ENCODE measurements at regions not wholly inside any gene's neighbourhood (a gene's known extent, or its start where the extent isn't known, plus 50 kb on each side); places are given as distances from the start of the nearest gene placed in this dataset.

DNA sequence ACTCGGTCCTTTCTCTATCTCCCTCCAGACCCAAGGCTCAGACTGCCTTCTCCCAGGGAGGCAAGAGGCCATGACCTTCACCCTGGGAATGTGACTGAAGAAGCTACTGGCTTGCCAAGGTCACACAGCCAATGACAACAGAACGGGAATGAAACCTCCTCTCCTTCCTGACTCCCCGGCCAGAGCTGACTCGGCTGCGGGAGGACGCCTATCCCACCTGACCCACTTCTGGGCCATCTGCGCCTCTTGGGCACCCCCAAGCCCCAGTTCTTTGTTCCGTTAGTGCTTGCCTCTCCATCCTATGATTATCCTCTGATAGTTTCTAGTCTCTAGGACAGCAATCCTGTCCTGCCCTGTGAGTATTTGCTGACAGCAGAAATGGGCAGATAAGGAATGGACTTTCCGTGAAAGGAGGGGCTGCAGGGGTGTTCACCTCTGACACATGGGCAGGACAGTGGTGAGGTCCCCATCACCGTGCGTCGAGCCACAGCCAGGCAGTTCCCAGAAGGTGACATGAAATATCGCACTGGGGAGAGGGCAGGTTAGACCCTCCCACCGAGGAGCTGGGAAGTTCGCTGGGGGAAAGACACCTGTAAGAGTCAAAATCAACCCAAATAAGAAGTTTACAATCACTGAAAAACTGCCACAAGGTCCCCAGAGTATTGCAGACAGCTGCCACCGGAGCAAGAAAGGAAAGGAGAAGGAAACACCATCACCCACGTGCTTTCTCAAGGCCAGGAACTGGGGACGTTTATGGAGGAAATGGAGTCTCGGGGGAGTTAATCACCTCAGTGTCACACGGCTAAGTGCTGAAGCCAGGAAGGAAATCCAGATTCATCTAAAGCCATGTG is 63.0 kb downstream of the INSIG1 start:
- Histone ChIP-seq H3K36me3 (ENCODE audit: control insufficient read depth in 5 of 5, insufficient read depth in 5 of 5, low read length in 5 of 5) (no peaks in the 10 kb centered on the region), H3K4me3 (ENCODE audit: low read depth in 1 of 5, low read length in 5 of 5) (peak overlapping the region in 1 of 5 donors; percentile 7), H3K9me3 (ENCODE audit: control insufficient read depth in 5 of 5, low read length in 5 of 5) (no peaks in the 10 kb centered on the region), H3K27me3 (ENCODE audit: control insufficient read depth in 5 of 5, insufficient read depth in 4 of 5, low read length in 5 of 5) (peaks cover 40 to 86% (median 64%) of the 10 kb centered on the region in 5 donors), H3K4me1 (ENCODE audit: control insufficient read depth in 5 of 5, insufficient read depth in 5 of 5, low read length in 5 of 5) (peaks cover 0 to 13% (median 8%) of the 10 kb centered on the region in 5 donors), H3K27ac (ENCODE audit: low read depth, low read length) (no peak overlapping the region), H3K9ac (ENCODE audit: low read length in 5 of 5) (no peak overlapping the region)

DNA sequence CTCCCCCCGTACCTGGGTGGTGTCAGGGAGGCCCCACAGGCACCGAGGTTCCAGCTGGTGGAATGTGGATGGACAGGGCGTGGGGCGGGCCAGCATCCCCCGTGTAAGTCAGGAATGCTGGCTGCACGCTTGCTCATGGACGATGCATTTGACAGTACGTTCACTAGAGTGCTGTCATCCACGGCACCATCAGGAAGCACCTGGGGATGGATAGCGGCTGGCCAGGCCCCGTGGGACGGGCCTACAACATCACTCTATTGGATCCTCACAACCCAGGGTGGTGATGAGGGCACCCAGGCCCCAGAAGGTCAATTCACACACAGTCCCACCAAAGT is 63.6 kb downstream of the INSIG1 start:
- peaks cover 0 to 13% (median 8%) of the 10 kb centered on the region in 5 donors for H3K4me1 ChIP-seq (ENCODE audit: control insufficient read depth in 5 of 5, insufficient read depth in 5 of 5, low read length in 5 of 5)
- no peaks in the 10 kb centered on the region for H3K36me3 ChIP-seq (ENCODE audit: control insufficient read depth in 5 of 5, insufficient read depth in 5 of 5, low read length in 5 of 5)
- peaks cover 40 to 80% (median 62%) of the 10 kb centered on the region in 5 donors for H3K27me3 ChIP-seq (ENCODE audit: control insufficient read depth in 5 of 5, insufficient read depth in 4 of 5, low read length in 5 of 5)
- no peaks in the 10 kb centered on the region for H3K9me3 ChIP-seq (ENCODE audit: control insufficient read depth in 5 of 5, low read length in 5 of 5)
- H3K27ac ChIP-seq (ENCODE audit: low read depth, low read length), result no peak overlapping the region
- H3K4me3 ChIP-seq (ENCODE audit: low read depth in 1 of 5, low read length in 5 of 5), result peak overlapping the region in 1 of 5 donors; percentile 7
- H3K9ac ChIP-seq (ENCODE audit: low read length in 5 of 5), result no peak overlapping the region

DNA sequence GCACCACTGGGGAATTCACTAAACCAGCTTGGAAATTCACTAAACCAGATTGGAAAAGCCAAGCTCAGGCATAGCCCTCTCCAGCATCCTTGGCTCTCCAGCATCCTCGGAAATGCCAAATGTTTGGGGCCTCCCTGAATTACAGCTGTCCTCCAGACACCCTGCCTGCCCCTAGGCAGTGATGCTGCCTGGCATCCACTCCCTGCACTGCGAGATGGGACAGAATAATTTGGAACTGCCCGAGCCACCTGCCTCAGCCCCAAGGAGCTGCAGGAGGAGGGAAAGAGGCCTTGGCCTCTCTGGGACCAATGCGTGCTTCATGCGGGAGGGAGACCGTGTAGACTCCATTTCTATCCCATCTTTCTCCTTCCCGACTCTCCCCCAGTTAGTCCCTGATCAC is 64.3 kb downstream of the INSIG1 start:
- no peak overlapping the region for H3K27ac ChIP-seq (ENCODE audit: low read depth, low read length)
- H3K4me1 ChIP-seq (ENCODE audit: control insufficient read depth in 5 of 5, insufficient read depth in 5 of 5, low read length in 5 of 5), result peaks cover 0 to 13% (median 8%) of the 10 kb centered on the region in 5 donors
- H3K36me3 ChIP-seq (ENCODE audit: control insufficient read depth in 5 of 5, insufficient read depth in 5 of 5, low read length in 5 of 5), result no peaks in the 10 kb centered on the region
- peaks cover 40 to 74% (median 62%) of the 10 kb centered on the region in 5 donors for H3K27me3 ChIP-seq (ENCODE audit: control insufficient read depth in 5 of 5, insufficient read depth in 4 of 5, low read length in 5 of 5)
- no peak overlapping the region for H3K9ac ChIP-seq (ENCODE audit: low read length in 5 of 5)
- no peak overlapping the region for H3K4me3 ChIP-seq (ENCODE audit: low read depth in 1 of 5, low read length in 5 of 5)
- H3K9me3 ChIP-seq (ENCODE audit: control insufficient read depth in 5 of 5, low read length in 5 of 5), result no peaks in the 10 kb centered on the region

DNA sequence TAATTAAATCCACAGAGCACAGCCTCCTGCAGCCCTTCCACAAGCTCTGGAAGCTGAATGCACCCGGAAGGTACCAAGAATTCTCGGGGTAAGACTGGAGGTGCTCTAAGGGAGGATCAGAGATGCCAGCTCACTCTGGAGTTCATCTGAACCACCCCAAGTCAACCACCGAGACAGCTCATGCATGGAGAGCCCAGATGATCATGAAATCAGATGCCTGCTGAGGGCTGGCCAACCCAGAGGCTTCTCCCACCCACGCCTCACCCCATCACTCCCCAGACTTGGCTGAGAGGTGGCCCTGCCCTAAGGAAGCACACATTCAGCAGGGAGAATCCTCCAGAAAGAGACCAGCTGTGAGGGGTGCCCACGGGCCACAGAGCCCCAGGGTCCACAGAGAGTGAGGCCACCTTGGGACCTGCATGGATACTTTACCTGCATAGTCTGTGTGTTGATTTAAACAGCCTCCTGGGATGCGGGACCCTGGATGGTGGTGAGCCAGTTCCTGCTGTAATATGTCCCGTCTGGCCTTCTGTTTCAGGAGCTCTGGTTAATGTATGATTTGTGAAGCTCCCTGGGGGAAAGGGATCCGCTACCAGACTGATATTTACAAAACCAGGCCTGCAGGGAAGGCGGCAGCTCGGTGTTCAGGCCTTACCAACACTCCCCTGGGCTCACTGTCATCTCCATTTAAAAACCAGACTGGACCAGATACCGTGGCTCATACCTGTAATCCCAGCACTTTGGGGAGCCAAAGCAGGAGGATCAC is 64.9 kb downstream of the INSIG1 start:
- Histone ChIP-seq H3K4me1 (ENCODE audit: control insufficient read depth in 5 of 5, insufficient read depth in 5 of 5, low read length in 5 of 5) (peaks cover 0 to 13% (median 8%) of the 10 kb centered on the region in 5 donors), H3K9me3 (ENCODE audit: control insufficient read depth in 5 of 5, low read length in 5 of 5) (no peaks in the 10 kb centered on the region), H3K36me3 (ENCODE audit: control insufficient read depth in 5 of 5, insufficient read depth in 5 of 5, low read length in 5 of 5) (no peaks in the 10 kb centered on the region), H3K4me3 (ENCODE audit: low read depth in 1 of 5, low read length in 5 of 5) (no peak overlapping the region), H3K9ac (ENCODE audit: low read length in 5 of 5) (no peak overlapping the region), H3K27me3 (ENCODE audit: control insufficient read depth in 5 of 5, insufficient read depth in 4 of 5, low read length in 5 of 5) (peaks cover 40 to 73% (median 62%) of the 10 kb centered on the region in 5 donors), H3K27ac (ENCODE audit: low read depth, low read length) (no peak overlapping the region)

DNA sequence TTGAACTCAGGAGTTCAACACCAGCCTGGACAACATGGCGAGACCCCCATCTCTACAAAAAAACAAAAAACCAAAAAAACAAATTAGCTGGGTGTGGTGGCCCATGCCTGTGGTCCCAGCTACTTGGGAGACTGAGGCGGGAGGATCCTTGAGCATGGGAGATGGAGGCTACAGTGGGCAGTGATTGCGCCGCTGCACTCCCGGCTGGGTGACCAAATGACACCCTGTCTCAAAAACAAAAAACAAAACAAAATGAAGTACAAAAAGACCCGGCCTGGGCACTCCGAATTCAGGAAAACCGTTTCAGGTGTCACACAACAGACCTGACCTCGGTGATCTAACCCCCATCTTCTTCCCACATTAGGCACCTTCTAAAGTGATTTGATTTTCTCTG is 65.5 kb downstream of the INSIG1 start:
- no peak overlapping the region for H3K4me3 ChIP-seq (ENCODE audit: low read depth in 1 of 5, low read length in 5 of 5)
- H3K27ac ChIP-seq (ENCODE audit: low read depth, low read length), result no peak overlapping the region
- peaks cover 37 to 70% (median 59%) of the 10 kb centered on the region in 5 donors for H3K27me3 ChIP-seq (ENCODE audit: control insufficient read depth in 5 of 5, insufficient read depth in 4 of 5, low read length in 5 of 5)
- H3K9ac ChIP-seq (ENCODE audit: low read length in 5 of 5), result no peak overlapping the region
- no peaks in the 10 kb centered on the region for H3K9me3 ChIP-seq (ENCODE audit: control insufficient read depth in 5 of 5, low read length in 5 of 5)
- no peaks in the 10 kb centered on the region for H3K36me3 ChIP-seq (ENCODE audit: control insufficient read depth in 5 of 5, insufficient read depth in 5 of 5, low read length in 5 of 5)
- peaks cover 0 to 13% (median 8%) of the 10 kb centered on the region in 5 donors for H3K4me1 ChIP-seq (ENCODE audit: control insufficient read depth in 5 of 5, insufficient read depth in 5 of 5, low read length in 5 of 5)

DNA sequence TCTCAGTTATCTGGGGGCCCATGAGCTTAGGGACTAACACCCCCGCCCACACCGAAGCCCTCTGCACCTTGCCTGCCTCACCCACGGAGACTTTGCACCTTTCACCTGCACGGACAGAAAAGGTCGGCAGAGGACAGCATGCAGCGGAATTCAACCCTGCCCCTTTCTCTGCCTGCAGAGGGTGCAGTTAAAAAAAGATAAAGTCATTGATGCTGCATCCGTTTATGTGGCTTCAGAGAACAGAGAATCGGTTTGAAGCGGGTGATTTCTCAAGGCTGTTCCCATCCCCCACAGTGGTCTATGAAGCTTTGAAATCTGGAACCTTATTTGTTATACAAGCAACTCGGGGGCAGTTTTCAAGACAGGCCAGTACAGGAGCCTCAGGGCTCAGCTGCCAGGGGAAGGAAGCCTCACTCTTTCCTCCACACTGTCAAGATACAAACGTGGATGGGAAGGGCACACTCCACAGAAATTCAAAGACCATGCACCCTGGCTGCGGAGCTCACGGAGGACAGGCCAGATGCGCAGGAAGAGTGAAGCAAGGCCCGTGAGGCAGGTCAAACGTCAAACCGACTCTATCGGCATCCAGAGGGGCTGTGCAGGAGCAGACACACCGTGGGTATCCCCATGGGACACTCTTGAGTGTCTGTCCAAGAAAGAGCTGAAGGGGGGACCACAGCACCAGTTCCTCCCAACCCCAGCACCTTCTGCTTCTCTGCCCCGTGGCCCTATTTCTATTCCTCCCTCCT is 66.3 kb downstream of the INSIG1 start:
- Histone ChIP-seq H3K4me1 (ENCODE audit: control insufficient read depth in 5 of 5, insufficient read depth in 5 of 5, low read length in 5 of 5) (peaks cover 0 to 13% (median 8%) of the 10 kb centered on the region in 5 donors), H3K27me3 (ENCODE audit: control insufficient read depth in 5 of 5, insufficient read depth in 4 of 5, low read length in 5 of 5) (peaks cover 33 to 64% (median 55%) of the 10 kb centered on the region in 5 donors), H3K9ac (ENCODE audit: low read length in 5 of 5) (no peak overlapping the region), H3K9me3 (ENCODE audit: control insufficient read depth in 5 of 5, low read length in 5 of 5) (no peaks in the 10 kb centered on the region), H3K27ac (ENCODE audit: low read depth, low read length) (no peak overlapping the region), H3K36me3 (ENCODE audit: control insufficient read depth in 5 of 5, insufficient read depth in 5 of 5, low read length in 5 of 5) (no peaks in the 10 kb centered on the region), H3K4me3 (ENCODE audit: low read depth in 1 of 5, low read length in 5 of 5) (no peak overlapping the region)

DNA sequence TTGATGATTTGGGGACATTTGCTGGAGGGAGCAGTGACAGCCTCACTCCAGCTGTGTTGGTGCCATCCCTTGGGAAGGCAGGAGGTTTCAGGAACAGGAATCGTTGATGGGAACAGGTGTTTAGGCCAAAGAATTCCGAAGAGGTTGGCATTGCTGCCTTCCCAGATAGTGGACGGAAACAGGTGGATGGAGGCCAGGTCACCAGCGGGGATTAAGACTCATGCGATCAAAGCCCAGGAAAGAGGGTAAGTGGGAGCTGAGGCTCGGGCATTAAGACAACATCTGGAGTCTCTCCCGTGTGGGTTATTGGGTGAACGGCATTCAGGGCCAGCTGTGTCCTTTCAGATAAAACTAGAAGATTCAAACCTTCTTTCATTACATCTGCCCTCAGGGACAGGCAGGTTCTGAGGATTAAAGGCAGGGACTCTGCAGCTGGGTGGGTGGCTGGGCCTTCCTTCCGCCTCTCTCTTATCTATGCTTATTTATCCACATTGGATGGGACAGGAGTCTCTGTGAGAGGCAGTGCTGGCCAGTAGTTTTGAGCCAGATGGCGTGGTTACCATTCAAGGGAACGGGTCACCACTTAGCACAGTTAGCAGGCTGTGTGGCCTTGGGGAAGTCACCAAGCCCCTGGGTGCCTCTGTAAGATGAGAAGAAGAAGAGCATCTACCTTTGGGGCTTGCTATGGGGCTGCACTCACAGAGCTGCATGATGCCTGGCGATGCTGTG is 67.6 kb downstream of the INSIG1 start:
- Histone ChIP-seq H3K9me3 (ENCODE audit: control insufficient read depth in 5 of 5, low read length in 5 of 5) (no peaks in the 10 kb centered on the region), H3K27me3 (ENCODE audit: control insufficient read depth in 5 of 5, insufficient read depth in 4 of 5, low read length in 5 of 5) (peaks cover 22 to 61% (median 53%) of the 10 kb centered on the region in 5 donors), H3K4me3 (ENCODE audit: low read depth in 1 of 5, low read length in 5 of 5) (no peak overlapping the region), H3K27ac (ENCODE audit: low read depth, low read length) (no peak overlapping the region), H3K4me1 (ENCODE audit: control insufficient read depth in 5 of 5, insufficient read depth in 5 of 5, low read length in 5 of 5) (peaks cover 0 to 12% (median 7%) of the 10 kb centered on the region in 5 donors), H3K36me3 (ENCODE audit: control insufficient read depth in 5 of 5, insufficient read depth in 5 of 5, low read length in 5 of 5) (no peaks in the 10 kb centered on the region), H3K9ac (ENCODE audit: low read length in 5 of 5) (no peak overlapping the region)

DNA sequence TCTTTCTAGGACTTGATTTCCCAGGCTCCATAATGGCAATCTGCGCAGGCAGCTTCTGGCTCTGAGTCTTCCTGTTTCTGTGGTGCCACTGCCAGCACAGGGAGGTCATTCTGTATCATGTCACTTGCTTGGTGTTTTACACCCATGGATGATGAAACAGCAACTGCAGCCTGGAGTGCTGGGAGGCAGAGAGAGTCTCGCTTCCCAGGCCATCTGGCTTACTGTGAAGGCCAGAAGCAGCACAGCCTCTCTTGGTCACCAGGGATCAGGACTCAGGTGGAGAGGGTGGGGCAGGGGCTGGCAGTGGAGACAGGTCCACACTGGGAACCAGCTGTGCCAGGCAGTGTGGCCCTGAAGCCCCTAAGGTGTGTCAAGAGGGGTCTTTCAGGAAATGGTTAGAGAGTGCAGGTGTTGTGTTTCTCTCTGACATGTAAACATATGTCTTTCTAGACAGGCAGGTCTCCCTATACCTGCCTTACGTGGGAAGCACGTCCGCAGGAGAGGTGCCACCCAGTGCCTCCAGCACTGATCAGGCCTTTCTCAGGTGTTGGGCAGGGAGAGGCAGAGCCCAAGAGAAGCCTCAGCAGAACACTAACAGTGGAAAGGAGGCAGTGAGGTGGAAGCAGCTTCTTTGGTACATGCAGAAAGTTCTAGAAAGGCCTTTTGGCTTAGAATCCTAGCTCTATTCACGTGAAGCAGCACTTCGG is 71.4 kb downstream of the INSIG1 start:
- Histone ChIP-seq H3K27ac (ENCODE audit: low read depth, low read length) (no peak overlapping the region), H3K4me1 (ENCODE audit: control insufficient read depth in 5 of 5, insufficient read depth in 5 of 5, low read length in 5 of 5) (peaks cover 2 to 27% (median 22%) of the 10 kb centered on the region in 5 donors), H3K27me3 (ENCODE audit: control insufficient read depth in 5 of 5, insufficient read depth in 4 of 5, low read length in 5 of 5) (peaks cover 33 to 57% (median 55%) of the 10 kb centered on the region in 5 donors), H3K36me3 (ENCODE audit: control insufficient read depth in 5 of 5, insufficient read depth in 5 of 5, low read length in 5 of 5) (no peaks in the 10 kb centered on the region), H3K9me3 (ENCODE audit: control insufficient read depth in 5 of 5, low read length in 5 of 5) (no peaks in the 10 kb centered on the region), H3K9ac (ENCODE audit: low read length in 5 of 5) (no peak overlapping the region), H3K4me3 (ENCODE audit: low read depth in 1 of 5, low read length in 5 of 5) (no peak overlapping the region)

DNA sequence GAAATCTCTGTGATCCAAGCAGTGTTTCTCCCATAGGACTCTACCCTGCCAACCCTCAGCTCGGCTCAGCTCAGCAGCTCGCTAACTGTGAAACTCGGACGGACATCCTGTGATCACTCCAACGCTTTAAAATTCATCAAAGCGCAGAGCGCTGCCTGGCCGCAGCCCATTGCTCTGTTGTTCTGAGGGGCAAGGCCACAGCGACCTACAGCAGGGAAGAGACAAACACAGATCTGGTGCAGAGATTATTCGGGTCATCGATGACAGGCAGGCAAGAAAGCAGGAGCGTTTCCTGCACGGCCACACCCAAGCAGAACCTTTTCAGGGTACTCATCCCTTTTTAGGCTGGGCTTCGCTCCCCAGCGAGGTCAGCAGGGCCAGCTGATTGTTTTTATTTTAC is 72.1 kb downstream of the INSIG1 start:
- no peak overlapping the region for H3K9ac ChIP-seq (ENCODE audit: low read length in 5 of 5)
- H3K27ac ChIP-seq (ENCODE audit: low read depth, low read length), result no peak overlapping the region
- H3K27me3 ChIP-seq (ENCODE audit: control insufficient read depth in 5 of 5, insufficient read depth in 4 of 5, low read length in 5 of 5), result peaks cover 37 to 55% (median 53%) of the 10 kb centered on the region in 5 donors
- H3K4me1 ChIP-seq (ENCODE audit: control insufficient read depth in 5 of 5, insufficient read depth in 5 of 5, low read length in 5 of 5), result peaks cover 2 to 34% (median 29%) of the 10 kb centered on the region in 5 donors
- no peaks in the 10 kb centered on the region for H3K36me3 ChIP-seq (ENCODE audit: control insufficient read depth in 5 of 5, insufficient read depth in 5 of 5, low read length in 5 of 5)
- H3K4me3 ChIP-seq (ENCODE audit: low read depth in 1 of 5, low read length in 5 of 5), result no peak overlapping the region
- H3K9me3 ChIP-seq (ENCODE audit: control insufficient read depth in 5 of 5, low read length in 5 of 5), result no peaks in the 10 kb centered on the region
